NB4 (cell line): ENCODE measurements at regions not wholly inside any gene's neighbourhood (a gene's known extent, or its start where the extent isn't known, plus 50 kb on each side); places are given as distances from the start of the nearest gene placed in this dataset.

Source experiments
- MYC ChIP-seq: IDR thresholded peaks from 2 replicates; pipeline ENCODE4 v1.6.1; 2011; ENCODE audit warnings: low read depth, low read length
- POLR2A ChIP-seq: IDR thresholded peaks from 2 replicates; pipeline ENCODE4 v1.6.1; 2011; ENCODE audit warnings: mild to moderate bottlenecking; ENCODE audit not compliant: insufficient read length; ENCODE audit errors: extremely low read depth
- TF ChIP-seq, protein P1 (sequence below): IDR thresholded peaks from one replicate; pipeline ENCODE4 v1.5.1; 2012; ENCODE audit warnings: low read depth, low read length

GRCh38 chr5:97907646-97908400 is 724.8 kb upstream of the RIOK2 start:
- TF ChIP-seq, protein P1, sequence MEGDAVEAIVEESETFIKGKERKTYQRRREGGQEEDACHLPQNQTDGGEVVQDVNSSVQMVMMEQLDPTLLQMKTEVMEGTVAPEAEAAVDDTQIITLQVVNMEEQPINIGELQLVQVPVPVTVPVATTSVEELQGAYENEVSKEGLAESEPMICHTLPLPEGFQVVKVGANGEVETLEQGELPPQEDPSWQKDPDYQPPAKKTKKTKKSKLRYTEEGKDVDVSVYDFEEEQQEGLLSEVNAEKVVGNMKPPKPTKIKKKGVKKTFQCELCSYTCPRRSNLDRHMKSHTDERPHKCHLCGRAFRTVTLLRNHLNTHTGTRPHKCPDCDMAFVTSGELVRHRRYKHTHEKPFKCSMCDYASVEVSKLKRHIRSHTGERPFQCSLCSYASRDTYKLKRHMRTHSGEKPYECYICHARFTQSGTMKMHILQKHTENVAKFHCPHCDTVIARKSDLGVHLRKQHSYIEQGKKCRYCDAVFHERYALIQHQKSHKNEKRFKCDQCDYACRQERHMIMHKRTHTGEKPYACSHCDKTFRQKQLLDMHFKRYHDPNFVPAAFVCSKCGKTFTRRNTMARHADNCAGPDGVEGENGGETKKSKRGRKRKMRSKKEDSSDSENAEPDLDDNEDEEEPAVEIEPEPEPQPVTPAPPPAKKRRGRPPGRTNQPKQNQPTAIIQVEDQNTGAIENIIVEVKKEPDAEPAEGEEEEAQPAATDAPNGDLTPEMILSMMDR = no peak
- no peak for TF ChIP-seq POLR2A
- TF ChIP-seq MYC = no peak
